ENCODE measurements at regions not wholly inside any gene's neighbourhood (a gene's known extent, or its start where the extent isn't known, plus 50 kb on each side); places are given as distances from the start of the nearest gene placed in this dataset.

DNA sequence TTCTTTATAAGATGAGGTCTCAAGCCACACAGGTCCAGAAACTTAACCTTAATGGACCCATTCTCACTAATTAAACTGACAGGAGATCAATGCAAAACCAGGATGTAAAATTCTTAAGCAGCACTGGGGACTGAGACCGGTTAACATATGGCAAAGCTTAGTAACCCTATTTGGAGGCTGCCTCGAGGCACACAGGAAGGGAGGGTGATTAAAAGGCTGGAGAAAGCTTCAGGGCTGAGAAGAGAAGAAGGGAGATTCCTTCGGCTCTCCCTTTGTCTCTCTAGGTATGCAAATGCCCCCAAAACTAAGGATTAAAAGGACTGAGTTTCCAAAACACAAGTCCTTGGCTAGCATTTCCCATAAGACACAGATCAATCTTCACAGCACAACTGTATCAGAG lies 120.8 kb upstream of the DSCAM start:
- in situ Hi-C loops (cut with MboI; ENCODE audit: low sequenced_read_pairs, unreplicated experiment) = no loop called here

DNA sequence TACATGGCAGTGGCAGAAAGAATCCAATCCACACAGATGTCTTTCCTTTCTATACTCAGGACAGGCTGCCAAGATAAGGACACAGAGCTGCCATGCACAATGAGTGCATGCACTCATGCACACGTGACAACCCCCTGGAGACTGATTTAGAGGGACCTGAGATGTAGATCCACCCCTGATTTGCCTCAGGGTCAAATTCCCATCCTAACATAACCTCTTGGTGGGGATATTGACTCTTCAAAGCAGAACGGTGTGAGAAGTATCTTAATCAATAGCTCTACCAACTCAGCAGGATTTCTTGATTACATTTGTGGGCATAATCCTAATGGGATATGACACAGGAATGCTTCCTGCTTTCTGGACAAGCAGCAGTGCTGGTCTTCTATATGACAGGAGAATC lies 125.2 kb upstream of the DSCAM start:
- DNase-seq (ENCODE audit: low spot score) = no peak
- in situ Hi-C loops (cut with MboI; ENCODE audit: low sequenced_read_pairs, unreplicated experiment) = no loop called here
- TF ChIP-seq, protein P1, sequence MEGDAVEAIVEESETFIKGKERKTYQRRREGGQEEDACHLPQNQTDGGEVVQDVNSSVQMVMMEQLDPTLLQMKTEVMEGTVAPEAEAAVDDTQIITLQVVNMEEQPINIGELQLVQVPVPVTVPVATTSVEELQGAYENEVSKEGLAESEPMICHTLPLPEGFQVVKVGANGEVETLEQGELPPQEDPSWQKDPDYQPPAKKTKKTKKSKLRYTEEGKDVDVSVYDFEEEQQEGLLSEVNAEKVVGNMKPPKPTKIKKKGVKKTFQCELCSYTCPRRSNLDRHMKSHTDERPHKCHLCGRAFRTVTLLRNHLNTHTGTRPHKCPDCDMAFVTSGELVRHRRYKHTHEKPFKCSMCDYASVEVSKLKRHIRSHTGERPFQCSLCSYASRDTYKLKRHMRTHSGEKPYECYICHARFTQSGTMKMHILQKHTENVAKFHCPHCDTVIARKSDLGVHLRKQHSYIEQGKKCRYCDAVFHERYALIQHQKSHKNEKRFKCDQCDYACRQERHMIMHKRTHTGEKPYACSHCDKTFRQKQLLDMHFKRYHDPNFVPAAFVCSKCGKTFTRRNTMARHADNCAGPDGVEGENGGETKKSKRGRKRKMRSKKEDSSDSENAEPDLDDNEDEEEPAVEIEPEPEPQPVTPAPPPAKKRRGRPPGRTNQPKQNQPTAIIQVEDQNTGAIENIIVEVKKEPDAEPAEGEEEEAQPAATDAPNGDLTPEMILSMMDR (IDR thresholded peaks at IDR 0.05; ENCODE audit: borderline replicate concordance, control extremely low read depth, extremely low read depth, insufficient read depth, missing control alignments) = no peak

More for the DNA sequence above, 120.8 kb upstream of the DSCAM start:
- TF ChIP-seq, protein P1 (IDR thresholded peaks at IDR 0.05; ENCODE audit: borderline replicate concordance, control extremely low read depth, extremely low read depth, insufficient read depth, missing control alignments) = no peak
- no peak for DNase-seq (ENCODE audit: low spot score)

DNA sequence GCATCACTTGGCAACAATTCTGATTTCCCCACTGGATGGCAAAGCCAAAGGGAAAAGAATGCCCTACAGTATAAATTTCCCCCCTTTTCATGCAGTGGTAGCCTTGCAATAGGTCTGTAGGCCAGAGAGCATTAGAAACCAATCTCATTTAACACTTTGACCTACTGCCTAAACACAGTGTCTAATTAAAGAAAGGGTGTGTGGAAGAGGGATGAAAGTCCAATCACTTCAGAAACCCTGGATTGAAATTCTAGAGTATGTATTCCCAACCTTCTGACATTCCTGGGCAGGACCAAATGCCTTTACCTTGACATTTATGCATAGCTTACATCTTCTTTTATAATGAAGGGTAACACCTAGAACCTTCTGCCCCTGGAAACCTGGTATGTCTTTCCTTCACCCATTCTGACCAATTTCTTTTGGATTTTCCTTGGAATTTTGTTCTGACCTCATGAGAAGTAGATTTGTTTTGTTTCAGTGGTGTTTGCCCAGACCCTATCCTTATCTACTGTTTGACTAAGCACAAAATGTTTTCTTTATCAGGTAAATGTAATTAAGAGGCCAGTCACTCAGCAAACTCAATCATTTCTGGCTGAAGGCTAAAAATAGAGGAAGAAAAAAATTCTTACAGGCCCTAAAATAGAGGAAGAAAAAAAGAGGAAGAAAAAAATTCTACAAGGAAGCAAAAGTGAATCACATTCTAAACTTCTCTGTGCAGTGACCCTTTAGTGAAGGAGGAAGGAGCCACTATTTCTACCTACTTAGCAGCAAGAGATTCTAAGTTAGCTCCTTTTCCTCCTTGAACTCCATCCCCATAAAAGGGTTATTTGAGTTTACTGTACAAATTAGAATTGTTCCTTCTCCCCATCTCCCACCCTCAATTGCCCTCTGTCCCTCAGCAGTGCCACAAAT lies 129.5 kb upstream of the DSCAM start:
- no peak for DNase-seq (ENCODE audit: low spot score)
- in situ Hi-C loops (cut with MboI; ENCODE audit: low sequenced_read_pairs, unreplicated experiment) = no loop called here
- TF ChIP-seq, protein P1 (IDR thresholded peaks at IDR 0.05; ENCODE audit: borderline replicate concordance, control extremely low read depth, extremely low read depth, insufficient read depth, missing control alignments) = no peak

DNA sequence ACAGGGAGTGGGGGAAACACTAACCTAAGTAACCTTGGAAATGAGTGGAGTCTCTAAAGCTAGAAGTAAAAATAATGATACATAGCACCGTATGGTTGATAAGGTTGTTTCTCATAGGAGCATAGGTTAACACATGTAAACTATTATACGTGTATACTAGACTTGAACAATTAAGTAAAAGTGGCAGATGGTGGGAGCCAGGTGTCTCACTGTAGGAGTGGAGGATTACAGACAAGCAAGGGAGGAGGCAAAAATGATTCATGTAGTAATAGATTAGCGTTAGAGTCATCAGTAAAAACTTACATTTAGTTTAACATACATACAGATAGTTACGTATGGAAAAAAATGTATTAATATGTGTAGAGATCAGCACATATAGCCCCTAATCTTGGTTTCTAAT lies 138.4 kb upstream of the DSCAM start:
- no peak for DNase-seq (ENCODE audit: low spot score)
- TF ChIP-seq, protein P1 (IDR thresholded peaks at IDR 0.05; ENCODE audit: borderline replicate concordance, control extremely low read depth, extremely low read depth, insufficient read depth, missing control alignments) = no peak
- in situ Hi-C loops (cut with MboI; ENCODE audit: low sequenced_read_pairs, unreplicated experiment) = no loop called here

DNA sequence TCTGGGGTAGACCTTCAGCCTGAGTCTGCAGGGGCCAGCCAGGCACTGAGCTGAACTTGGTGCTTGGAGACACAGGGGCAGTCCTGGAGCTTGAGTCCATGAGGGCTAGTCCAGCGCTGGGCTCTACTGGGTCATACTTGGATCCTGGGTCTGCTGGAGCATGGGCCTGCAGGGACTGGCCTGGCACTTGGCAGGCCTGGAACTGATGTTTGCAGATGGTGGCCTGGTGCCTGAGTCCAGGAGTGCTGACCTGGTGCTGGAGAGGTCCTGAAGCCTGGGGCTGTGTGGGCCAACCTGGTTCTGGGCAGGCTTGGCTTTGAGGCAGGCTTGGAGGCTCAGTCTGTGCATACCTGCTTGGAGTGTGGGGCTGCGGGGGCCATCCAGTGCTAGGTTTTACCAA lies 143.4 kb upstream of the DSCAM start:
- in situ Hi-C loops (cut with MboI; ENCODE audit: low sequenced_read_pairs, unreplicated experiment) = no loop called here
- TF ChIP-seq, protein P1 (IDR thresholded peaks at IDR 0.05; ENCODE audit: borderline replicate concordance, control extremely low read depth, extremely low read depth, insufficient read depth, missing control alignments) = no peak
- DNase-seq (ENCODE audit: low spot score) = no peak

DNA sequence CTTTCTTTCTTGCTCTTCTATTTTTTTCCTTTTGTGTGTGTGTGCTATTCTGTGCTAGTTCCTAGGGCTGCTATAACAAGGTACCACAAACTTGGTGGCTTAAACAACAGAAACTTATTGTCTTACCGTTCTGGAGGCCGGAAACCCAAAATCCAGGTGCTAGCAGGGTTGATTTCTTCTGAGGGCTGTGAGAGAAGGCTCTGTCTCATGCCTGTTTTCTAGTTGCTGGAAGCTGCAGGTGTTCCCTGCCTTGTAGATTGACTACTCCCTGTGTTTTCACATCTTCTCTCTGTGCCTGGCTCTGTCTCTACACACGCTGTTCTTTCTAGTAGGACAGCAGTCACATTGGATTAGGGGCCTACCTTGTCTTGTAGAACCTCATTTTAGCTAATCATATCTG lies 150.9 kb upstream of the DSCAM start:
- in situ Hi-C loops (cut with MboI; ENCODE audit: low sequenced_read_pairs, unreplicated experiment) = no loop called here
- DNase-seq (ENCODE audit: low spot score) = no peak
- TF ChIP-seq, protein P1 (IDR thresholded peaks at IDR 0.05; ENCODE audit: borderline replicate concordance, control extremely low read depth, extremely low read depth, insufficient read depth, missing control alignments) = no peak

All from GM13976 (cell line).